22Rv1 (cell line): ENCODE measurements at regions not wholly inside any gene's neighbourhood (a gene's known extent, or its start where the extent isn't known, plus 50 kb on each side); places are given as distances from the start of the nearest gene placed in this dataset.

ENCODE experiments used
- CTCF ChIP-seq: fragments of 450-650 bp; IDR thresholded peaks from 2 replicates; pipeline ENCODE4 v1.5.1; 2017; ENCODE audit warnings: mild to moderate bottlenecking
- ZFX ChIP-seq: fragments of 450-650 bp; IDR thresholded peaks from 2 replicates; pipeline ENCODE4 v1.6.1; 2017; ENCODE audit warnings: antibody characterized with exemption, borderline replicate concordance

- TF ChIP-seq CTCF (no peak), ZFX (no peak)
Observed at GRCh38 chr16:8182761-8183160, 407.6 kb downstream of the TMEM114 start.
